ENCODE measurements at regions not wholly inside any gene's neighbourhood (a gene's known extent, or its start where the extent isn't known, plus 50 kb on each side); places are given as distances from the start of the nearest gene placed in this dataset.

- no peak for TF ChIP-seq CTCF (IDR thresholded peaks at IDR 0.05; ENCODE audit: low read length)
- no peak for TF ChIP-seq EZH2 (IDR thresholded peaks at IDR 0.05; ENCODE audit: borderline replicate concordance, low read length)
Measured at GRCh38 chr2:126219081-126219480, 436.9 kb upstream of the GYPC start.

GRCh38 chr2:126220331-126220730, 435.6 kb upstream of the GYPC start:
- no peaks in the 10 kb centered on the region for H3K79me2 ChIP-seq (ENCODE audit: insufficient read depth, low read length)
- no peaks in the 10 kb centered on the region for H3K27me3 ChIP-seq (ENCODE audit: insufficient read depth, low read length)
- no peaks in the 10 kb centered on the region for H3K4me1 ChIP-seq (ENCODE audit: insufficient read depth, low read length, severe bottlenecking)
- no peak overlapping the region for H3K4me3 ChIP-seq (ENCODE audit: low read depth, low read length, poor library complexity, severe bottlenecking)
- no peak overlapping the region for H3K27ac ChIP-seq (ENCODE audit: low read depth, low read length, poor library complexity, severe bottlenecking)
- H3K9ac ChIP-seq (ENCODE audit: low read length), result no peak overlapping the region
- H3F3A ChIP-seq (ENCODE audit: insufficient read depth, low read length), result no peaks in the 10 kb centered on the region
- H4K20me1 ChIP-seq (ENCODE audit: insufficient read depth, low read length), result no peaks in the 10 kb centered on the region
- H3K9me3 ChIP-seq (ENCODE audit: low read length), result no peaks in the 10 kb centered on the region
- H3K4me2 ChIP-seq (ENCODE audit: low read length), result no peak overlapping the region
- TF ChIP-seq CTCF (IDR thresholded peaks at IDR 0.05; ENCODE audit: low read length) (no peak), EZH2 (IDR thresholded peaks at IDR 0.05; ENCODE audit: borderline replicate concordance, low read length) (no peak)
- H2AFZ ChIP-seq (ENCODE audit: low read length), result no peak overlapping the region
- H3K36me3 ChIP-seq (ENCODE audit: insufficient read depth, low read length), result no peaks in the 10 kb centered on the region
- H3K9me2 ChIP-seq (ENCODE audit: low read depth, low read length), result no peaks in the 10 kb centered on the region

More at GRCh38 chr2:126219081-126219480, 436.9 kb upstream of the GYPC start:
- H4K20me1 ChIP-seq (ENCODE audit: insufficient read depth, low read length), result no peaks in the 10 kb centered on the region
- H3K27me3 ChIP-seq (ENCODE audit: insufficient read depth, low read length), result no peaks in the 10 kb centered on the region
- H3K9ac ChIP-seq (ENCODE audit: low read length), result no peak overlapping the region
- no peaks in the 10 kb centered on the region for H3K36me3 ChIP-seq (ENCODE audit: insufficient read depth, low read length)
- no peaks in the 10 kb centered on the region for H3K79me2 ChIP-seq (ENCODE audit: insufficient read depth, low read length)
- no peak overlapping the region for H3K4me2 ChIP-seq (ENCODE audit: low read length)
- no peaks in the 10 kb centered on the region for H3K4me1 ChIP-seq (ENCODE audit: insufficient read depth, low read length, severe bottlenecking)
- H3F3A ChIP-seq (ENCODE audit: insufficient read depth, low read length), result no peaks in the 10 kb centered on the region
- no peak overlapping the region for H2AFZ ChIP-seq (ENCODE audit: low read length)
- no peaks in the 10 kb centered on the region for H3K9me2 ChIP-seq (ENCODE audit: low read depth, low read length)
- no peak overlapping the region for H3K27ac ChIP-seq (ENCODE audit: low read depth, low read length, poor library complexity, severe bottlenecking)
- H3K4me3 ChIP-seq (ENCODE audit: low read depth, low read length, poor library complexity, severe bottlenecking), result no peak overlapping the region
- no peaks in the 10 kb centered on the region for H3K9me3 ChIP-seq (ENCODE audit: low read length)

- H3K27ac ChIP-seq (ENCODE audit: low read depth, low read length, poor library complexity, severe bottlenecking), result no peak overlapping the region
- H3K4me1 ChIP-seq (ENCODE audit: insufficient read depth, low read length, severe bottlenecking), result no peaks in the 10 kb centered on the region
- no peaks in the 10 kb centered on the region for H4K20me1 ChIP-seq (ENCODE audit: insufficient read depth, low read length)
- no peaks in the 10 kb centered on the region for H3K79me2 ChIP-seq (ENCODE audit: insufficient read depth, low read length)
- no peaks in the 10 kb centered on the region for H3K27me3 ChIP-seq (ENCODE audit: insufficient read depth, low read length)
- H3K9me3 ChIP-seq (ENCODE audit: low read length), result no peaks in the 10 kb centered on the region
- H2AFZ ChIP-seq (ENCODE audit: low read length), result no peak overlapping the region
- H3F3A ChIP-seq (ENCODE audit: insufficient read depth, low read length), result no peaks in the 10 kb centered on the region
- H3K4me3 ChIP-seq (ENCODE audit: low read depth, low read length, poor library complexity, severe bottlenecking), result no peak overlapping the region
- no peak overlapping the region for H3K4me2 ChIP-seq (ENCODE audit: low read length)
- TF ChIP-seq EZH2 (IDR thresholded peaks at IDR 0.05; ENCODE audit: borderline replicate concordance, low read length) (no peak), CTCF (IDR thresholded peaks at IDR 0.05; ENCODE audit: low read length) (no peak)
- H3K9me2 ChIP-seq (ENCODE audit: low read depth, low read length), result no peaks in the 10 kb centered on the region
- H3K9ac ChIP-seq (ENCODE audit: low read length), result no peak overlapping the region
- H3K36me3 ChIP-seq (ENCODE audit: insufficient read depth, low read length), result no peaks in the 10 kb centered on the region
Measured at GRCh38 chr2:126221506-126221905, 434.5 kb upstream of the GYPC start.
